ENCODE measurements at regions not wholly inside any gene's neighbourhood (a gene's known extent, or its start where the extent isn't known, plus 50 kb on each side); places are given as distances from the start of the nearest gene placed in this dataset.

DNA sequence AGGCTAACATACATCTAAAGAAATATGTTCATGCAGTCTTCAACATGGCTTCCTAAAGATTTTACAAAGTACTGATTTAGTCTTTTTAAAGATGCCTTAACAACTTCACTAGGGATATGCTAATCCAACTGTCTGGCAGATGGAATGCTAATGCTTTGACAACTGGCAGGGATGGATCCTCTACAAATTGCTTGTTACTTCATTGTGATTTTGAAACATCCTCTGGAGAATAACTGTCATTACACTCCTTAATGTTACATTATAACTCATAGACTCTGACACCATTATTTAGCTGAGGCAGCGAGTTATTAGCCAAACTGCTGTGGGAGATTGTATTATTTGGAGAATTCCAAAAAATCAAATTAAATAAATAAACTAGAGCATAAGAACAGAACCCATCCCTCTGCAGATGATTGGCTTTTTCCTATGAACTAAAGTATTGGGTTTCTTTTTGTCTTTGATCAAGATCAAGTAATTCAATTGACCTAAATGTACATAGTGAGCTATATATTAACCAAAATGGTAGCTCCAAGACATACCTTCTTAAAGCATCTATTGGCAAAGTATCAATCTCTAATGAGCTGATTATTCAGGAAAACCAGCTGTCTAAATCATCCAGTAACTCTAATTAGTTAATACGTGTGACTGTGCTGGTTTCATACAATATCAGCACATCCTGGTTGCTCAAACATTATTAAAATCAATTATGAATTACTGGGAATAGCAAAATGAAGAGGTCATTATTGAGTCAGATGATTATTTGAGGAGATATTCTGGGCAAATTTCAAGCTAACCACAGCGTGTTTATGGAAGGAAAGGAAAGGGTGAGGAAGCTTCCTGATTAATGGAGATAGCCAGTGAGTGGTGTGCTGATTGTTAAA, 321.3 kb upstream of the TFPI start:
- no peaks in the 10 kb centered on the region for H3K4me1 ChIP-seq
- H3K27me3 ChIP-seq (ENCODE audit: insufficient read depth in 3 of 3, low read length in 2 of 3) = no peaks in the 10 kb centered on the region
- no peaks in the 10 kb centered on the region for H3K9me3 ChIP-seq
- TF ChIP-seq, protein P1, sequence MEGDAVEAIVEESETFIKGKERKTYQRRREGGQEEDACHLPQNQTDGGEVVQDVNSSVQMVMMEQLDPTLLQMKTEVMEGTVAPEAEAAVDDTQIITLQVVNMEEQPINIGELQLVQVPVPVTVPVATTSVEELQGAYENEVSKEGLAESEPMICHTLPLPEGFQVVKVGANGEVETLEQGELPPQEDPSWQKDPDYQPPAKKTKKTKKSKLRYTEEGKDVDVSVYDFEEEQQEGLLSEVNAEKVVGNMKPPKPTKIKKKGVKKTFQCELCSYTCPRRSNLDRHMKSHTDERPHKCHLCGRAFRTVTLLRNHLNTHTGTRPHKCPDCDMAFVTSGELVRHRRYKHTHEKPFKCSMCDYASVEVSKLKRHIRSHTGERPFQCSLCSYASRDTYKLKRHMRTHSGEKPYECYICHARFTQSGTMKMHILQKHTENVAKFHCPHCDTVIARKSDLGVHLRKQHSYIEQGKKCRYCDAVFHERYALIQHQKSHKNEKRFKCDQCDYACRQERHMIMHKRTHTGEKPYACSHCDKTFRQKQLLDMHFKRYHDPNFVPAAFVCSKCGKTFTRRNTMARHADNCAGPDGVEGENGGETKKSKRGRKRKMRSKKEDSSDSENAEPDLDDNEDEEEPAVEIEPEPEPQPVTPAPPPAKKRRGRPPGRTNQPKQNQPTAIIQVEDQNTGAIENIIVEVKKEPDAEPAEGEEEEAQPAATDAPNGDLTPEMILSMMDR (IDR thresholded peaks at IDR 0.05) = no peak
- ATAC-seq (no peak), DNase-seq (no peak)
- H3K4me3 ChIP-seq = no peak overlapping the region
- WGBS, 3 donors = 61 to 68% (median 66%) methylated on average over 3 of the region's 3 CpGs
- intact Hi-C loops (cut with DNase I) = no loop called here
- H3K36me3 ChIP-seq (ENCODE audit: insufficient read depth in 1 of 2, low read depth in 1 of 2) = no peaks in the 10 kb centered on the region
- no peak overlapping the region for H3K27ac ChIP-seq

DNA sequence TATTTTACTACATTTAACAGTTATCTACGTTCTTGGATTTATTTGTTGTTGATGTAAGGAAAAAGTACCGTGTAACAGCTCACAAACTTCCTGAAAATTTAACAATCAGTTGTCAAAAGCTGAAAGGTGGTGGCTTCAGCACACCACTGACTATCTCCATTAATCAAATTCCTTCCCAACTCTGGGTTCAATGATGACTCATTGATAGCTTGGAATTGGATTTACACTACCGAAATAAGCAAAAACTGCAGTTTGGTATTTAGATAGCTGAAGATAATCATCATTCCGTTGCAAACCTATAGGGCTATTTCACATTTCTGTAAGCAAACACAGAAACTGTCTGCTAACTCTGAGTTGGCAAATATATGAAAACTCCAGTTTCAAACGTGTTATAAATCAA, 322.3 kb upstream of the TFPI start:
- H3K36me3 ChIP-seq (ENCODE audit: insufficient read depth in 1 of 2, low read depth in 1 of 2) = no peaks in the 10 kb centered on the region
- DNase-seq (no peak), ATAC-seq (no peak)
- H3K27me3 ChIP-seq (ENCODE audit: insufficient read depth in 3 of 3, low read length in 2 of 3) = no peaks in the 10 kb centered on the region
- 88 to 93% (median 90%) methylated on average over 5 of the region's 5 CpGs for WGBS, 3 donors
- TF ChIP-seq, protein P1 (IDR thresholded peaks at IDR 0.05) = no peak
- intact Hi-C loops (cut with DNase I) = no loop called here
- H3K4me3 ChIP-seq = no peak overlapping the region
- no peaks in the 10 kb centered on the region for H3K9me3 ChIP-seq
- H3K27ac ChIP-seq = no peak overlapping the region
- H3K4me1 ChIP-seq = no peaks in the 10 kb centered on the region

DNA sequence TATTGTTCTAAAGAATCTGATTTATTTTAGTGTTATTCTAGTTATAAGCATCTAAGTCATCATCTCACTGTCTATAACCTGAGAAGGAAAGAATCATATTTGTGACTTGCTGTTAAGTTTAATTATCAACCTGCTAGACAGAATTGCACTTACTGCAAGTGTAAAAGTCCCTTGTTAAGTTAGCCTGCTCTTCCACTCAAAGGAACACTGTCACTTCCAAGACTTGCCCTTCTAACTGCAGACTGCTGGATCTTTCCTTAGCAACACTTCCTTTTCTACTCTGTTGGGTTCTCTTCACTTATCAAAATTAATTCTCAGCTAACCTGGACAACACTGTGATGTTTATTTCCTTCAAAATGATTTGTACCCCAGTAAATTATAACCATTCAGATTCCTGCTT, 323.2 kb upstream of the TFPI start:
- TF ChIP-seq, protein P1 (IDR thresholded peaks at IDR 0.05) = no peak
- no peaks in the 10 kb centered on the region for H3K9me3 ChIP-seq
- DNase-seq (no peak), ATAC-seq (no peak)
- H3K36me3 ChIP-seq (ENCODE audit: insufficient read depth in 1 of 2, low read depth in 1 of 2) = no peaks in the 10 kb centered on the region
- no peak overlapping the region for H3K4me3 ChIP-seq
- intact Hi-C loops (cut with DNase I) = no loop called here
- no peaks in the 10 kb centered on the region for H3K27me3 ChIP-seq (ENCODE audit: insufficient read depth in 3 of 3, low read length in 2 of 3)
- no peak overlapping the region for H3K27ac ChIP-seq
- no peaks in the 10 kb centered on the region for H3K4me1 ChIP-seq

DNA sequence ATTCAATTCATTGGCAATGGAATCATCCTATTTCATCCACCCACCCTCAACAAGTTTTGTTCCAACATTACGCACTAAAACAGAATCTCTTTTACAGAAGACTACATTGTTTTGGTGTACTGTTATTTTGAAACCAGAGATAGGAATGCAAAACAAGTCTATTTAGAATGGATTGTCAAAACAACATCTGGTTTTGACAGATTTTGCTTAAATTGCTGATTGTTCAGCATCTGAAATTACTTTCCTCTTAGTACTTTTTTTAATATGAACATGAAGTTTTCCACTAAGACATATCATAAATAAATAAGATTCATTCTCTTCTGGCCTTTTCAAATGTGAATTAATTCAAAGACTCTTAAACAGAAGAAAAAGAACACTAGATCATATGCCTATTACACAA, 323.9 kb upstream of the TFPI start:
- Histone ChIP-seq H3K9me3 (no peaks in the 10 kb centered on the region), H3K4me3 (no peak overlapping the region), H3K4me1 (no peaks in the 10 kb centered on the region), H3K27me3 (ENCODE audit: insufficient read depth in 3 of 3, low read length in 2 of 3) (no peaks in the 10 kb centered on the region), H3K27ac (no peak overlapping the region), H3K36me3 (ENCODE audit: insufficient read depth in 1 of 2, low read depth in 1 of 2) (no peaks in the 10 kb centered on the region)
- no peak for DNase-seq
- TF ChIP-seq, protein P1 (IDR thresholded peaks at IDR 0.05) = no peak
- intact Hi-C loops (cut with DNase I) = no loop called here
- no peak for ATAC-seq
- WGBS, 3 donors = 78 to 81% (median 81%) methylated on average over 1 of the region's 1 CpG

DNA sequence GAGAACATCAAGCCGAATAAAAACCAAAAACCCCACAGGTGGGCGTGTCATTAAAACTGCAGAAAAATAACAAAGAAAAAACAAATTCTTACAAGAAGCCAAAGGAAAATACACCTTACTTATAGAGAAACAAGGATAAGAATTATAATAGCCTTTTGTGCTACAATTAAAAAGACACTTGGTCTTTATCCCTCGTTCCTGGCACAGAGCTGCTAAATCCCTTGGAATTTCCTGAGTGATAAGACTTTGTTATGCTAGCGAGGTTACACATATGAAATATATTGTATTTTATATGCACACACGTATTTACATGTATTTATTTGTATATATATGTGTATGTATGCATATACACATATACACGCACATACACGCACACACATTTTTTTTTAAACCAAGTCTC, 325.3 kb upstream of the TFPI start:
- H3K4me3 ChIP-seq = no peak overlapping the region
- WGBS, 3 donors = 79 to 85% (median 80%) methylated on average over 7 of the region's 7 CpGs
- H3K4me1 ChIP-seq = no peaks in the 10 kb centered on the region
- no peaks in the 10 kb centered on the region for H3K9me3 ChIP-seq
- H3K36me3 ChIP-seq (ENCODE audit: insufficient read depth in 1 of 2, low read depth in 1 of 2) = no peaks in the 10 kb centered on the region
- no peak overlapping the region for H3K27ac ChIP-seq
- TF ChIP-seq, protein P1 (IDR thresholded peaks at IDR 0.05) = no peak
- DNase-seq (no peak), ATAC-seq (no peak)
- no peaks in the 10 kb centered on the region for H3K27me3 ChIP-seq (ENCODE audit: insufficient read depth in 3 of 3, low read length in 2 of 3)
- intact Hi-C loops (cut with DNase I) = no loop called here
